NCI-H460 (cell line): ENCODE measurements at regions not wholly inside any gene's neighbourhood (a gene's known extent, or its start where the extent isn't known, plus 50 kb on each side); places are given as distances from the start of the nearest gene placed in this dataset.

Experiments used
- DNase-seq: peaks from one replicate; pipeline ENCODE4 v3.0.0-alpha.2; 2016; ENCODE audit warnings: low read depth; ENCODE audit errors: extremely low read depth

DNA sequence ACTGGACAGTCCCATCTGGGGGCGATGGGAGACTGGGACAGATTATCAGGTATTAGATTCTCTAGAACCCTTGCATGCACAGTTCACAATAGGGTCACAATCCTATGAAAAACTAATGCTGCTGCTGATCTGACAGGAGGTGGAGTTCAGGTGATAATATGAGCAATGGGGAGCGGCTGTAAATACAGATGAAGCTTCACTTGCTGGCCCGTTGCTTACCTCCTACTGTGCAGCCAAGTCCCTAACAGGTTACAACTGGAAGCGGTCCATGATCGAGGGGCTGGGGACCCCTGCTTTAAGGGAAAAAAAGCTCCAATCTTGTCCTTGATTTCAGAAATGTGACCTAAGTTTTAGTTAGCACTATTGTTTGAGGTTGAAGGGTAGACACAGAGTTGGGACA lies 175.2 kb downstream of the ZNF330 start:
- DNase-seq = no peak

DNA sequence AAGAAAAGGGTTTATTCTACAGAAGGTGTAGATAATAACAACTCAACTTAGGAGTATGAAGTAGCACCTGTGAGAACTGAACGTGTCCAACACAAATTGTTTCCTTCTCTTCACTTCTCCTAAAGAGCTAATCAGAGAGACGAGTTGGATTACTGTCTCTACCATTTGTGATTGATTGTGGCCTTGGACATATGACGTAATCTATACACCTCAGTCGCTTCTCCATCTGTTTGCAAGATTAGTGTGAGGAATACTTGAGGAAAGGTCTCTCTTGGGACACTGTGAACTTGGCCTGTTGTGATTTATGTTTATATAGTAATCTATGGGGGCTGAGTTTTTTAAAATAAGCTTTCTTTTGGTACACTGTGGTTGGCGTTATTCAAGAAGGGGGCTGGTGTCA lies 182.0 kb downstream of the ZNF330 start:
- DNase-seq = no peak

DNA sequence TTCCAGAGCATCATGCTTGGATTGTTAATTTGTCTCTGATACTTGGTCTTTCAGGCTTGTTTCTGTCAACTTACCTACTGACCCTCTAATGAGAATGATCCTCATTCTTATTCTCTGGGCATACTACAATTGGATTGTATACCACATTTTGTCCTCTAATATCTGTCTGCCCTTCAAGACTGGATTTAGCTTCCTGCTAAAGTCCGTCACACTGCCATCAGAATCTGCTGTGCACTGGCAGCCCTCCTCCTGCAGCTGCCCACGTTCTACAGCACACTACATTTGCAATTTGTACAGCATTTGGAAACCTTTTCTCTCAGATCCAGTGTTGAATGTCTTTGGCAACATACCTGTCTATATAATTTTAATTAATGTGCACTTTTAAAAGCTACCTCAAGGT lies 183.1 kb downstream of the ZNF330 start:
- no peak for DNase-seq

DNA sequence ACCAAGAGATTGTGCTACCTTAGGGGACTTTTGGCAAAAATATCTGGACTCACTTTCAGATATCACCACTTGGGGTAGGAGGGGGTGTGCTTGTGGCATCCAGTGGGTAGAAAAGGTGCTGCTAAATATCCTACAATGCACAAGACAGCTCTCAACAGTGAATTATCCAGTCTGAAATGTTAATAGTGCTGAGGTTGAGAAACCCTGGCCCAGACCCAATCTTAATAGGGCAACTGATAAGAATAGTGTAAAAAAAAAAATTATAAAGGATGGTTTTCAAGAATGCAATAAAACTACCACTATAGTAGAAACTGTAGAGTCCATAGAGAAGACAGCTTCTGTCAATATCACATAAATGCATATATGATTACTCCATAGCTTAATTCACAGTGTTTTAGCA lies 185.5 kb downstream of the ZNF330 start:
- no peak for DNase-seq

- DNase-seq = no peak
Observed at GRCh38 chr4:141409556-141409955, 188.9 kb downstream of the ZNF330 start.

- DNase-seq = no peak
Observed at GRCh38 chr4:141410839-141411238, 190.1 kb downstream of the ZNF330 start.

- no peak for DNase-seq
Observed at GRCh38 chr4:141411936-141412335, 191.2 kb downstream of the ZNF330 start.

DNA sequence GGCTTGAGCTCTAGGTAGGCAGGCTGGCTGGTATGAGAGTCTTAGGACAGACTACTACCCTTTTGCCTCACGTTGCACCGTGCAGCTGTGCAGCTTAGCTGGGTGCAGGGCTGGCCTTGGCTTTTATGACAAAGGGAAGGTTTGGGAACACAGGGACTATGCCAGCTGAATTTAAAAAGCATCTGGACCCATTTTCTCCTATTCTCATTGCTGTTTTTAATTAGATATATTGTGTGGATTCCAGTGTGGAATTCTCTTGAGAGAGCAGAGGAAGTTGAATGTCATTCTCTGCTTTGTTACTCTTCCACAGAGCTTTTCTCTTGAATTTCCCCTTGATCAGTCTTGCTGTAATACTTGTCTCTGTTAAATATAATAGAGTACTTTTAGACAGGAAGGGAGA lies 192.7 kb downstream of the ZNF330 start:
- no peak for DNase-seq

GRCh38 chr4:141415651-141416050 lies 195.0 kb downstream of the ZNF330 start:
- no peak for DNase-seq

DNA sequence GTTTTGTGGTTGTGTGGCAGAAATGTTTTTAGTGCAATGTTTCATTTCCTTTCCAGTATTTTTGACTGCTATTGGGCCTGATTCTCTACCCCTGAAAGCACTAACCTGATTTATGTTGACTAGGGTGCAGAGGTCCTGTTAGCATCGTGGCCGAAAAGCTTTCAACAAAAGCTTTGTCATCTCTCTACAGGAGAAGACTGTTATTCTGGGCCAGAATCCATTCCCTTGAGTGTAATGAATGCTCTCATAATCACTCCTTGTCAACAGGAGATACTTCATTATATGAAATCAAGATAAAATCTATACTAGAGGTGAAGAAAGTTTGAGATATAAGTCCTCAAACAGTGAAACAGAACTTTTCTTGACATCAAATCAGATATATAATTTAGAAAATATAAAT lies 195.5 kb downstream of the ZNF330 start:
- no peak for DNase-seq

DNA sequence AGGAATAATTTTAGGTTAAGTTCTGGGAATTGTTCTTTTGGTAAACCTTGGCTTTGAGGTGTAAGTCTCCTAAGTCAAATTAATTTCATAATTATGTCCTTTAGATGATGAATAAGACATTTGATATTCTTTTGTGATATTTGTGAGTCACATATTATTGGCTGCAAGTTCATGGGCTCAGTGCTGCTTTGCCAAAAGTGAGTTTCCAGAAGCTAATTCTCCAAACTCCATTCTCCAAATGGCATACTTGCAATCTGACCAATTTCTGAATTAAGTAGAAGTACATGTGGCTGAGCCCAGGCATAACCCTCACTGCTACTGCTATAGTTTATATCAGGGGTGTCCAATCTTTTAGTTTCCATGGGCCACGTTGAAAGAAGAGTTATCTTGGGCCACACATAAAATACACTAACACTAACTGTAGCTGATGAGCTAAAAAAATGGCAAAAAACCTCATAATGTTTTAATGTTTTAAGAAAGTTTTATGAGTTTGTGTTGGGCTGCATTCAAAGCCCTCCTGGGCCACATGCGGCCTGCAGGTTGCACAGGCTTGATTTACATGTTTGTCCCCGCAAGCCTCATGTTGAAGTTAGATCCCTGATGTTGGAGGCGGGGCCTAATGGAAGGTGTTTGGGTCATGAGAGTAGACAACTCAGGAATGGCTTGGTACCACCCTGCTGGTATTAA lies 196.1 kb downstream of the ZNF330 start:
- DNase-seq = no peak

GRCh38 chr4:141417387-141417786 lies 196.7 kb downstream of the ZNF330 start:
- no peak for DNase-seq

- DNase-seq = no peak
Observed at GRCh38 chr4:141425124-141425523, 204.4 kb downstream of the ZNF330 start.

GRCh38 chr4:141427726-141428296 lies 207.1 kb downstream of the ZNF330 start:
- DNase-seq = no peak

- no peak for DNase-seq
Observed at GRCh38 chr4:141429933-141430332, 206.4 kb upstream of the IL15 start.

DNA sequence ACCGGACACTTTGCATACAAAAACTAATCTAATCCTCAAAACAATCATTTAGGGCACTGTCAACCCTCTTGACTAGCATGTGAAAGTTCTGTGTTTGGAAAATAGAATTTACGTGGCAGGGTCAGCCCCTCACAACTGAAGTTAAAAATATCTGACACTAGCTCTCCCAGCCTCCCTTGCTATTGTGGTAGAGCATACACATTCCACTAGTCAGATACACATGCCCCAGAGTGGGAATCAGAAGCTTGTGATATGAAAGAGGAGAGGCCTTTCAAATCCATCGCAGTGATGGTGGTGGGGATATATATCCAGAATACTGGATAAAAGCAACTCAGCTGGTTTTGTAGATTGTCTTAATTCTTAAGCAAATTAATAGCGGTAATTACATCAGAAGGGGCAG lies 205.7 kb upstream of the IL15 start:
- DNase-seq = no peak

- no peak for DNase-seq
Observed at GRCh38 chr4:141432000-141432712, 204.2 kb upstream of the IL15 start.

DNA sequence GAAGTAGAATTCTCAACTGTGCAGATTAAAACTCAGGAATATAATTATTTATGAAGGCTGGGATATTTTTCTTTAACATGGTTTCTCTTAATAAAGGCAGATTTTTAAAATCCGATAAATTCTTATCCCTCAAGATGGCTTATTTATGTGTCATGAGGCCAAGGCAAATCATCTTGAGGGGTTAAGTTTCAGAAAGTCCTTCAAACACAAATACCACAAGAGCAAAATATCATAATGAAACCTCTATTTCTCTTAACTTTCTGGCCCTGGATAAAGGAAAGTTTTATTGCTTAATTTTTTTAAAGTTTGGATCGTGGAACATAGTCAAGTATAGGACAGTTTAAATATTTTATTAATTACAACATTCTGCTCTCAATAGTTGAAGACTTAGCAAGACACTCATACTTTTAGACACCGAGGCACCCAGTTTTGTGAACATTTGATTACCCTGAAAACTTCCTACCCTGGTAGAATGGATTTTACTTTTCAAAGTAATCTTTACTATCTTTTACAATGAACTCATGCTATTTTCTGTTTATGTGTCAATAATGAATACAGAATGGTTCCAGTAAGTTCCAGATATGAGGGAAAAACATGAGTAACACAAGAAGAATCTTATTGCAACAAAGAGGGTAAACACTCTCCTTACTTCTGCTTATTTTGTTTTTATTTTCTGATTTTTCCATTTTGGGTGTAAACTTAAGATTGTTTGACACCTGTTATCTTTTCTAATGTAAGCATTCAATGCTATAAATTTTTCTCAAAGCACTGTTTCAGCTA lies 200.7 kb upstream of the IL15 start:
- no peak for DNase-seq

- no peak for DNase-seq
Observed at GRCh38 chr4:141439223-141439622, 197.2 kb upstream of the IL15 start.

DNA sequence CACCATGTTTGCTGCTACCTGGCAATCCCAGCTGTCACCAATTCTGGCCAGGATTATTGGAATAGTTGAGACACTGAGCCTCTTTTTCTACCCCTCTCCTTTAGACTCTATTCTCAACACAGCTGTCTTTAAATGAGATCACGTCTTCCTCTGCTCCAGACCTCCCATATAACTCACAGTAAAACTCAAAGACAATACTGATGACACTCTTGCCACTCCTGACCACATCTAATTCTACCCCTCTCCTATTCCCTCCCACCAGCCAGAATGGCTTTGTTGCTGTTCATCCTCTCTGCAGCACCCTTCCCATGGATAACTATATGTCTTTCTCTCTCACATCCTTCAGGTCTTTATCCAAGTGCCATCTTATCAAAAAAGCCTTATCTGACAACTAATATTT lies 188.6 kb upstream of the IL15 start:
- no peak for DNase-seq

GRCh38 chr4:141448490-141448889 lies 187.9 kb upstream of the IL15 start:
- no peak for DNase-seq
